ENCODE measurements at regions not wholly inside any gene's neighbourhood (a gene's known extent, or its start where the extent isn't known, plus 50 kb on each side); places are given as distances from the start of the nearest gene placed in this dataset.

GRCh38 chr4:11589676-11590075 is 161.0 kb upstream of the HS3ST1 start (continued):
- TF ChIP-seq GABPA (IDR thresholded peaks at IDR 0.05; ENCODE audit: low read depth) (no peak), TAF1 (IDR thresholded peaks at IDR 0.05; ENCODE audit: borderline replicate concordance, low read depth, low read length) (no peak), SMC3 (IDR thresholded peaks at IDR 0.05; ENCODE audit: low read depth, low read length) (no peak), CHD2 (IDR thresholded peaks at IDR 0.05; ENCODE audit: low read length, partially characterized antibody) (no peak), FOSL2 (IDR thresholded peaks at IDR 0.05; ENCODE audit: borderline replicate concordance, low read depth) (no peak), GATA2 (CRISPR knock-in tag; IDR thresholded peaks at IDR 0.05) (no peak)
- TF ChIP-seq, protein P1, sequence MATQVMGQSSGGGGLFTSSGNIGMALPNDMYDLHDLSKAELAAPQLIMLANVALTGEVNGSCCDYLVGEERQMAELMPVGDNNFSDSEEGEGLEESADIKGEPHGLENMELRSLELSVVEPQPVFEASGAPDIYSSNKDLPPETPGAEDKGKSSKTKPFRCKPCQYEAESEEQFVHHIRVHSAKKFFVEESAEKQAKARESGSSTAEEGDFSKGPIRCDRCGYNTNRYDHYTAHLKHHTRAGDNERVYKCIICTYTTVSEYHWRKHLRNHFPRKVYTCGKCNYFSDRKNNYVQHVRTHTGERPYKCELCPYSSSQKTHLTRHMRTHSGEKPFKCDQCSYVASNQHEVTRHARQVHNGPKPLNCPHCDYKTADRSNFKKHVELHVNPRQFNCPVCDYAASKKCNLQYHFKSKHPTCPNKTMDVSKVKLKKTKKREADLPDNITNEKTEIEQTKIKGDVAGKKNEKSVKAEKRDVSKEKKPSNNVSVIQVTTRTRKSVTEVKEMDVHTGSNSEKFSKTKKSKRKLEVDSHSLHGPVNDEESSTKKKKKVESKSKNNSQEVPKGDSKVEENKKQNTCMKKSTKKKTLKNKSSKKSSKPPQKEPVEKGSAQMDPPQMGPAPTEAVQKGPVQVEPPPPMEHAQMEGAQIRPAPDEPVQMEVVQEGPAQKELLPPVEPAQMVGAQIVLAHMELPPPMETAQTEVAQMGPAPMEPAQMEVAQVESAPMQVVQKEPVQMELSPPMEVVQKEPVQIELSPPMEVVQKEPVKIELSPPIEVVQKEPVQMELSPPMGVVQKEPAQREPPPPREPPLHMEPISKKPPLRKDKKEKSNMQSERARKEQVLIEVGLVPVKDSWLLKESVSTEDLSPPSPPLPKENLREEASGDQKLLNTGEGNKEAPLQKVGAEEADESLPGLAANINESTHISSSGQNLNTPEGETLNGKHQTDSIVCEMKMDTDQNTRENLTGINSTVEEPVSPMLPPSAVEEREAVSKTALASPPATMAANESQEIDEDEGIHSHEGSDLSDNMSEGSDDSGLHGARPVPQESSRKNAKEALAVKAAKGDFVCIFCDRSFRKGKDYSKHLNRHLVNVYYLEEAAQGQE (IDR thresholded peaks at IDR 0.05; ENCODE audit: low read depth, low read length): no peak

- DNase-seq: no peak
- Histone ChIP-seq H2AFZ (ENCODE audit: low read depth) (no peak overlapping the region), H3K9ac (no peak overlapping the region), H4K20me1 (ENCODE audit: insufficient read depth) (no peaks in the 10 kb centered on the region), H3K4me3 (ENCODE audit: low read depth in 2 of 2, low read length in 1 of 2) (no peak overlapping the region), H3K4me2 (no peak overlapping the region), H3K9me2 (no peaks in the 10 kb centered on the region), H3K27ac (ENCODE audit: low read depth in 2 of 2, low read length in 1 of 2) (no peak overlapping the region), H3K36me3 (replicated peaks in 1 of 2; ENCODE audit: control insufficient read depth in 1 of 2, insufficient read depth in 2 of 2, low read length in 1 of 2) (no peaks in the 10 kb centered on the region), H3F3A (replicated peaks; ENCODE audit: insufficient read depth) (no peaks in the 10 kb centered on the region), H3K79me2 (ENCODE audit: insufficient read depth) (no peaks in the 10 kb centered on the region), H3K9me3 (no peaks in the 10 kb centered on the region), H3K27me3 (ENCODE audit: insufficient read depth) (no peaks in the 10 kb centered on the region), H3K4me1 (ENCODE audit: control insufficient read depth in 1 of 2, insufficient read depth in 2 of 2, low read depth in 1 of 2, low read length in 1 of 2) (no peaks in the 10 kb centered on the region)
- 11% methylated on average over 5 of the region's 5 CpGs for WGBS (ENCODE audit: low lambda C conversion rate)
- POLR2A ChIA-PET: no interaction called here
- CTCF ChIA-PET: no interaction called here
- TF ChIP-seq FOXM1 (IDR thresholded peaks at IDR 0.05; ENCODE audit: low read depth): no peak
- TF ChIP-seq RAD21 (IDR thresholded peaks at IDR 0.05; ENCODE audit: low read length): no peak
- no peak for TF ChIP-seq MXI1 (IDR thresholded peaks at IDR 0.05; ENCODE audit: low read depth, low read length)
- no peak for TF ChIP-seq TAF1 (IDR thresholded peaks at IDR 0.05; ENCODE audit: borderline replicate concordance, low read depth, low read length)
- TF ChIP-seq FOSL2 (IDR thresholded peaks at IDR 0.05; ENCODE audit: borderline replicate concordance, low read depth): no peak
- TF ChIP-seq, protein P2, sequence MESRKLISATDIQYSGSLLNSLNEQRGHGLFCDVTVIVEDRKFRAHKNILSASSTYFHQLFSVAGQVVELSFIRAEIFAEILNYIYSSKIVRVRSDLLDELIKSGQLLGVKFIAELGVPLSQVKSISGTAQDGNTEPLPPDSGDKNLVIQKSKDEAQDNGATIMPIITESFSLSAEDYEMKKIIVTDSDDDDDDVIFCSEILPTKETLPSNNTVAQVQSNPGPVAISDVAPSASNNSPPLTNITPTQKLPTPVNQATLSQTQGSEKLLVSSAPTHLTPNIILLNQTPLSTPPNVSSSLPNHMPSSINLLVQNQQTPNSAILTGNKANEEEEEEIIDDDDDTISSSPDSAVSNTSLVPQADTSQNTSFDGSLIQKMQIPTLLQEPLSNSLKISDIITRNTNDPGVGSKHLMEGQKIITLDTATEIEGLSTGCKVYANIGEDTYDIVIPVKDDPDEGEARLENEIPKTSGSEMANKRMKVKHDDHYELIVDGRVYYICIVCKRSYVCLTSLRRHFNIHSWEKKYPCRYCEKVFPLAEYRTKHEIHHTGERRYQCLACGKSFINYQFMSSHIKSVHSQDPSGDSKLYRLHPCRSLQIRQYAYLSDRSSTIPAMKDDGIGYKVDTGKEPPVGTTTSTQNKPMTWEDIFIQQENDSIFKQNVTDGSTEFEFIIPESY (IDR thresholded peaks at IDR 0.05; ENCODE audit: borderline replicate concordance, low read depth): no peak
- TF ChIP-seq JUND (IDR thresholded peaks at IDR 0.05): no peak
- TF ChIP-seq, protein P3, sequence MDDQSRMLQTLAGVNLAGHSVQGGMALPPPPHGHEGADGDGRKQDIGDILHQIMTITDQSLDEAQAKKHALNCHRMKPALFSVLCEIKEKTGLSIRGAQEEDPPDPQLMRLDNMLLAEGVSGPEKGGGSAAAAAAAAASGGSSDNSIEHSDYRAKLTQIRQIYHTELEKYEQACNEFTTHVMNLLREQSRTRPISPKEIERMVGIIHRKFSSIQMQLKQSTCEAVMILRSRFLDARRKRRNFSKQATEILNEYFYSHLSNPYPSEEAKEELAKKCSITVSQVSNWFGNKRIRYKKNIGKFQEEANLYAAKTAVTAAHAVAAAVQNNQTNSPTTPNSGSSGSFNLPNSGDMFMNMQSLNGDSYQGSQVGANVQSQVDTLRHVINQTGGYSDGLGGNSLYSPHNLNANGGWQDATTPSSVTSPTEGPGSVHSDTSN (IDR thresholded peaks at IDR 0.05): no peak
- TF ChIP-seq SIN3A (IDR thresholded peaks at IDR 0.05; ENCODE audit: borderline replicate concordance, low read depth, low read length): no peak
- TF ChIP-seq, protein P1 (IDR thresholded peaks at IDR 0.05; ENCODE audit: low read depth, low read length): no peak
- TF ChIP-seq SMC3 (IDR thresholded peaks at IDR 0.05; ENCODE audit: low read depth, low read length): no peak
- no peak for TF ChIP-seq NFIC (IDR thresholded peaks at IDR 0.05; ENCODE audit: borderline replicate concordance)
- TF ChIP-seq, protein P4, sequence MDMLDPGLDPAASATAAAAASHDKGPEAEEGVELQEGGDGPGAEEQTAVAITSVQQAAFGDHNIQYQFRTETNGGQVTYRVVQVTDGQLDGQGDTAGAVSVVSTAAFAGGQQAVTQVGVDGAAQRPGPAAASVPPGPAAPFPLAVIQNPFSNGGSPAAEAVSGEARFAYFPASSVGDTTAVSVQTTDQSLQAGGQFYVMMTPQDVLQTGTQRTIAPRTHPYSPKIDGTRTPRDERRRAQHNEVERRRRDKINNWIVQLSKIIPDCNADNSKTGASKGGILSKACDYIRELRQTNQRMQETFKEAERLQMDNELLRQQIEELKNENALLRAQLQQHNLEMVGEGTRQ (IDR thresholded peaks at IDR 0.05; ENCODE audit: borderline replicate concordance, low read depth, low read length): no peak
- no peak for TF ChIP-seq RFX5 (IDR thresholded peaks at IDR 0.05; ENCODE audit: low read length)
Observed at GRCh38 chr4:11587797-11588196, 159.1 kb upstream of the HS3ST1 start.
